SK-N-SH (cell line): ENCODE measurements at regions not wholly inside any gene's neighbourhood (a gene's known extent, or its start where the extent isn't known, plus 50 kb on each side); places are given as distances from the start of the nearest gene placed in this dataset.

ENCODE experiments used
- EP300 ChIP-seq, 2 experiments: IDR thresholded peaks; 2 replicates each; pipeline versions ENCODE4 v1.4.0 to v1.6.1; 2012; ENCODE audit warnings: borderline replicate concordance in 1 of 2, low read depth in 1 of 2, low read length in 1 of 2
- FOXM1 ChIP-seq: IDR thresholded peaks from 2 replicates; pipeline ENCODE4 v1.4.0; 2012; ENCODE audit warnings: low read depth, mild to moderate bottlenecking
- TEAD4 ChIP-seq: IDR thresholded peaks from 2 replicates; pipeline ENCODE4 v1.4.0; 2012; ENCODE audit warnings: mild to moderate bottlenecking, borderline replicate concordance; ENCODE audit not compliant: insufficient read depth

DNA sequence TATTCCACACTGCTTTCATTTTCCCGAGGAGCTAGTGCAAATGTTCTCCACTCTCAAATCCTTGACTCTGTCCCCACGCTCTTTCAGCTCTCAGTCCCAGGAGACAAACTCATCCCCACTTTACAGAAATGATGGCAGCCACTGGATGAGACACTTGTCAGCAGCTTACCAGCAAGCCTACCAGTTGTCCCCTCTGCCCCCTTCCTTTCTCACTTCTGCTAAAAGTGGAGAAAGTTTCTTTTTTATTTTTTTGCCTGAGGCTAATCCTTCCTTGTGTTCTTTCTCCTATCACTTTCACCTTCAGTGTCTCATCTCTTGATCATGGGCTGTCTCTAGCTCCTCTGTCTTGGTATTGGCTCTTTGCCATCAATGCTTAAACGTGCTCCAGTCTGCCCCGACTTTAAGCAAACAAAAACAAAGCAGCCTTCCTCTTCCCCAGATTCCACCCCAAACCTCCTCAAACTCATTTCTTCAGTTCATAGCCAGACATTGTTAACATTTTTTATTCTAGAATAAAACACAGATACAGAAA is 64.5 kb downstream of the TTC32 start:
- TF ChIP-seq FOXM1 (no peak), EP300 (IDR thresholded peaks at IDR 0.05; ENCODE audit: borderline replicate concordance in 1 of 2, low read depth in 1 of 2, low read length in 1 of 2) (no peak), TEAD4 (no peak)
